Naive thymus-derived CD4-positive, alpha-beta T cell (primary cell): ENCODE measurements at regions not wholly inside any gene's neighbourhood (a gene's known extent, or its start where the extent isn't known, plus 50 kb on each side); places are given as distances from the start of the nearest gene placed in this dataset.
"Not testable (repeated sequence)": the region's sequence is repeated elsewhere in the genome, so short reads cannot be mapped to it uniquely, and the experiment has no call there.

Experiments used
- ATAC-seq: fragments of 150-1000 bp; cut with Tn5 transposase; 2 replicates; pipeline ENCODE4 v1.10.0; 2021; ENCODE audit warnings: mild to moderate bottlenecking, moderate library complexity
- CTCF ChIA-PET: fragments of 350-600 bp; sonication (Branson Sonifier 250); formaldehyde crosslinking; loops from one replicate; lab custom pipeline; 2021; ENCODE audit warnings: antibody characterized with exemption; lab: Charles Lee
- POLR2A ChIA-PET: fragments of 350-600 bp; sonication (Branson Sonifier 250); formaldehyde crosslinking; loops from one replicate; lab custom pipeline; 2021; ENCODE audit warnings: antibody characterized with exemption, inconsistent platforms; lab: Charles Lee
- DNase-seq, 9 donors: peaks; one replicate each; pipeline versions ENCODE4 v3.0.0 to v3.0.0-alpha.2; 2020 to 2022; ENCODE audit warnings: mixed read lengths in 1 of 9
- H3K27ac ChIP-seq: one replicate; pipeline ENCODE4 v1.7.0; 2013; ENCODE audit warnings: mild to moderate bottlenecking, low read depth, low read length, moderate library complexity
- H3K27me3 ChIP-seq, 2 donors: one replicate each; pipeline ENCODE4 v1.7.0; 2013; ENCODE audit warnings: low read length in 2 of 2, mild to moderate bottlenecking in 2 of 2, moderate library complexity in 2 of 2; ENCODE audit not compliant: control insufficient read depth in 2 of 2, insufficient read depth in 2 of 2
- H3K36me3 ChIP-seq, 3 experiments: 1 replicate in 2 of 3; 2 replicates in 1 of 3; pipeline ENCODE4 v1.7.0; 2013; ENCODE audit warnings: low read length in 3 of 3, mild to moderate bottlenecking in 3 of 3, moderate library complexity in 1 of 3; ENCODE audit not compliant: insufficient read depth in 3 of 3, control insufficient read depth in 2 of 3
- H3K4me1 ChIP-seq, 2 donors: one replicate each; pipeline ENCODE4 v1.7.0; 2013; ENCODE audit warnings: low read length in 2 of 2, mild to moderate bottlenecking in 2 of 2, moderate library complexity in 1 of 2; ENCODE audit not compliant: control insufficient read depth in 2 of 2, insufficient read depth in 2 of 2
- H3K4me3 ChIP-seq: 2 replicates; pipeline ENCODE4 v1.7.0; 2013; ENCODE audit warnings: mild to moderate bottlenecking, low read length
- H3K9me3 ChIP-seq, 3 experiments: 1 replicate in 2 of 3; 2 replicates in 1 of 3; pipeline ENCODE4 v1.7.0; 2013; ENCODE audit warnings: low read length in 3 of 3; ENCODE audit not compliant: control insufficient read depth in 2 of 3
- H3K27ac Mint-ChIP-seq, 9 donors: one replicate each; pipeline ENCODE4 v1.8.0; 2020 to 2022; ENCODE audit warnings: mixed read lengths in 9 of 9, mild to moderate bottlenecking in 8 of 9, moderate library complexity in 5 of 9, inconsistent platforms in 2 of 9
- H3K27me3 Mint-ChIP-seq, 5 donors: one replicate each; pipeline ENCODE4 v1.8.0; 2021 to 2022; ENCODE audit warnings: mixed read lengths in 5 of 5, mild to moderate bottlenecking in 1 of 5
- H3K36me3 Mint-ChIP-seq, 5 donors: one replicate each; pipeline ENCODE4 v1.8.0; 2020 to 2022; ENCODE audit warnings: mixed read lengths in 5 of 5, mild to moderate bottlenecking in 3 of 5, inconsistent platforms in 1 of 5
- H3K4me1 Mint-ChIP-seq, 7 donors: one replicate each; pipeline ENCODE4 v1.8.0; 2020 to 2022; ENCODE audit warnings: mixed read lengths in 7 of 7, mild to moderate bottlenecking in 3 of 7, inconsistent platforms in 1 of 7
- H3K4me3 Mint-ChIP-seq, 10 donors: one replicate each; pipeline ENCODE4 v1.8.0; 2020 to 2022; ENCODE audit warnings: mild to moderate bottlenecking in 10 of 10, mixed read lengths in 10 of 10, moderate library complexity in 6 of 10, inconsistent platforms in 2 of 10
- H3K9me3 Mint-ChIP-seq, 11 donors: one replicate each; pipeline ENCODE4 v1.8.0; 2020 to 2022; ENCODE audit warnings: mixed read lengths in 11 of 11, mild to moderate bottlenecking in 4 of 11, inconsistent platforms in 1 of 11, moderate library complexity in 1 of 11
- intact Hi-C, 2 donors: fragments of 100-400 bp; cut with micrococcal nuclease; formaldehyde crosslinking; loops; one replicate each; pipeline ENCODE4 v1.15.1; 2023

- DNase-seq (no peak), ATAC-seq (no peak)
- CTCF ChIA-PET, result no interaction called here
- intact Hi-C loops, result no loop called here
- Mint-ChIP-seq H3K9me3 (peaks cover 0 to 5% (median 0%) of the 10 kb centered on the region in 11 donors), H3K27ac (peak overlapping the region in 2 of 9 donors; percentile 4 to 26), H3K4me1 (peaks cover 22 to 72% (median 60%) of the 10 kb centered on the region in 7 donors), H3K4me3 (peak overlapping the region in 2 of 10 donors; percentile 0 to 10), H3K36me3 (peaks cover 13 to 50% (median 23%) of the 10 kb centered on the region in 5 donors), H3K27me3 (no peaks in the 10 kb centered on the region)
- Histone ChIP-seq H3K27me3 (no peaks in the 10 kb centered on the region), H3K36me3 (no peaks in the 10 kb centered on the region), H3K4me1 (peaks cover 0 to 20% of the 10 kb centered on the region in 2 donors), H3K9me3 (no peaks in the 10 kb centered on the region), H3K27ac (no peak overlapping the region), H3K4me3 (no peak overlapping the region)
- POLR2A ChIA-PET, result no interaction called here
These were observed 87.8 kb downstream of the UTRN start for GRCh38 chr6:144372611-144373594.

DNA sequence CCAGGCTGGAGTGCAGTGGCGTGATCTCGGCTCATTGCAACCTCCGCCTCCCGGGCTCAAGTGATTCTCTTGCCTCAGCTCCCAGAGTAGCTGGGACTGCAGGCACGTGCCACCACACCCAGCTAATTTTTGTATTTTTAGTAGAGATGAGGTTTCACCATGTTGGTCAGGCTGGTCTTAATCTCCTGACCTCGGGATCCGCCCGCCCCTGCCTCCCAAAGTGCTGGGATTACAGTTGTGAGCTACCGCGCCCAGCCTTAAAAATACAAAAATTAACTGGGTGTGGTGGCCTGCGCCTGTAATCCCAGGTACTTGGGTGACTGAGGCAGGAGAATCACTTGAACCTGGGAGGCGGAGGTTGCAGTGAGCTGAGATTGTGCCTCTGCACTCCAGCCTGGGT is 89.4 kb downstream of the UTRN start:
- Mint-ChIP-seq H3K4me1 (peaks cover 26 to 81% (median 70%) of the 10 kb centered on the region in 7 donors), H3K36me3 (peaks cover 13 to 38% (median 28%) of the 10 kb centered on the region in 5 donors)
- H3K4me3 ChIP-seq, CTCF ChIA-PET, H3K9me3 Mint-ChIP-seq, DNase-seq, ATAC-seq, H3K4me3 Mint-ChIP-seq, H3K27me3 ChIP-seq, H3K27me3 Mint-ChIP-seq, H3K27ac Mint-ChIP-seq, H3K9me3 ChIP-seq, intact Hi-C loops, H3K36me3 ChIP-seq, H3K27ac ChIP-seq: not testable (repeated sequence)
- POLR2A ChIA-PET, result interaction anchor here (0.6 kb wide), 1 partner anchor 38 kb away, joined by 5 read pairs; no protein-coding TSS in a partner anchor
- peaks cover under 1 to 29% of the 10 kb centered on the region in 2 donors for H3K4me1 ChIP-seq

GRCh38 chr6:144377586-144378210 is 92.6 kb downstream of the UTRN start:
- no peaks in the 10 kb centered on the region for H3K36me3 ChIP-seq
- ATAC-seq, result peak; percentile 26
- H3K27ac Mint-ChIP-seq, result peak overlapping the region in 5 of 9 donors; percentile 9 to 72 (median 31)
- H3K27me3 Mint-ChIP-seq, result no peaks in the 10 kb centered on the region
- H3K4me3 ChIP-seq, result no peak overlapping the region
- peaks cover 15 to 41% (median 35%) of the 10 kb centered on the region in 5 donors for H3K36me3 Mint-ChIP-seq
- peaks cover 0 to 29% (median 11%) of the 10 kb centered on the region in 11 donors for H3K9me3 Mint-ChIP-seq
- ChIA-PET POLR2A (no interaction called here), CTCF (no interaction called here)
- H3K27ac ChIP-seq, result no peak overlapping the region
- H3K27me3 ChIP-seq, result no peaks in the 10 kb centered on the region
- no peaks in the 10 kb centered on the region for H3K9me3 ChIP-seq
- intact Hi-C loops, result no loop called here
- peaks cover 20 to 78% (median 63%) of the 10 kb centered on the region in 7 donors for H3K4me1 Mint-ChIP-seq
- peaks cover 4 to 25% of the 10 kb centered on the region in 2 donors for H3K4me1 ChIP-seq
- peak overlapping the region in 3 of 10 donors; percentile 2 to 48 (median 26) for H3K4me3 Mint-ChIP-seq
- no peak for DNase-seq

- Mint-ChIP-seq H3K4me3 (peak overlapping the region in 1 of 10 donors; percentile 14), H3K36me3 (peaks cover 11 to 39% (median 33%) of the 10 kb centered on the region in 5 donors), H3K4me1 (peaks cover 20 to 76% (median 60%) of the 10 kb centered on the region in 7 donors), H3K27ac (peak overlapping the region in 6 of 9 donors; percentile 5 to 86 (median 22)), H3K27me3 (no peaks in the 10 kb centered on the region), H3K9me3 (peaks cover 0 to 29% (median 11%) of the 10 kb centered on the region in 11 donors)
- POLR2A ChIA-PET, result no interaction called here
- ATAC-seq, result no peak
- Histone ChIP-seq H3K4me1 (peaks cover 4 to 25% of the 10 kb centered on the region in 2 donors), H3K27ac (no peak overlapping the region), H3K4me3 (no peak overlapping the region), H3K9me3 (no peaks in the 10 kb centered on the region), H3K27me3 (no peaks in the 10 kb centered on the region), H3K36me3 (no peaks in the 10 kb centered on the region)
- intact Hi-C loops, result no loop called here
- CTCF ChIA-PET, result interaction anchor here (0.7 kb wide), 1 partner anchor 514 kb away, joined by 3 read pairs; no protein-coding TSS in a partner anchor
- no peak for DNase-seq
These were observed 93.3 kb downstream of the UTRN start for GRCh38 chr6:144378437-144378836.

DNA sequence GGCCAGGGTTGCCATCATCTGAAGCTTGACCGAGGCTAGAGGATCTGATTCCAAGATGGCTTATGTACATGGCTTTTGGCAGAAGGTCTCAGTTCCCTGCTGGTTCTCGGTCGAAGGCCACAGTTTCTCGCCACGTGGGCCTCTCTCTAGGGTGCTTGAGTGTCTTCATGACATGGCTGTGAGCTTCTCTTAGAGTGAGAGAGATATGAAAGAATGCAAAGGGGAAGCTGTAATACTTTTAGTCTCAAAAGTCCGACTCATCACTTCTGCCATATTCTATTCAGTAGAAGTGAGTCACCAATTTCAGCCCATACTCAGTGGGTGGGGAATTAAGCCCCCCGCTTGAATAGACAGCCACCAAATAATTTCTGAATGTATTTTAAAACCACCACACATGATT is 94.2 kb downstream of the UTRN start:
- Histone ChIP-seq H3K27me3 (no peaks in the 10 kb centered on the region), H3K4me1 (peaks cover 4 to 25% of the 10 kb centered on the region in 2 donors), H3K9me3 (no peaks in the 10 kb centered on the region), H3K36me3 (no peaks in the 10 kb centered on the region), H3K4me3 (no peak overlapping the region), H3K27ac (no peak overlapping the region)
- peaks cover 0 to 29% (median 11%) of the 10 kb centered on the region in 11 donors for H3K9me3 Mint-ChIP-seq
- ChIA-PET CTCF (interaction anchor here (0.6 kb wide), 1 partner anchor 50 kb away, joined by 3 read pairs; no protein-coding TSS in a partner anchor), POLR2A (no interaction called here)
- H3K36me3 Mint-ChIP-seq, result peaks cover 11 to 42% (median 32%) of the 10 kb centered on the region in 5 donors
- peaks cover 21 to 75% (median 61%) of the 10 kb centered on the region in 7 donors for H3K4me1 Mint-ChIP-seq
- intact Hi-C loops, result no loop called here
- peak overlapping the region in 2 of 10 donors; percentile 32 to 51 for H3K4me3 Mint-ChIP-seq
- peak overlapping the region in 1 of 9 donors; percentile 19 for H3K27ac Mint-ChIP-seq
- H3K27me3 Mint-ChIP-seq, result no peaks in the 10 kb centered on the region
- ATAC-seq (no peak), DNase-seq (no peak)

DNA sequence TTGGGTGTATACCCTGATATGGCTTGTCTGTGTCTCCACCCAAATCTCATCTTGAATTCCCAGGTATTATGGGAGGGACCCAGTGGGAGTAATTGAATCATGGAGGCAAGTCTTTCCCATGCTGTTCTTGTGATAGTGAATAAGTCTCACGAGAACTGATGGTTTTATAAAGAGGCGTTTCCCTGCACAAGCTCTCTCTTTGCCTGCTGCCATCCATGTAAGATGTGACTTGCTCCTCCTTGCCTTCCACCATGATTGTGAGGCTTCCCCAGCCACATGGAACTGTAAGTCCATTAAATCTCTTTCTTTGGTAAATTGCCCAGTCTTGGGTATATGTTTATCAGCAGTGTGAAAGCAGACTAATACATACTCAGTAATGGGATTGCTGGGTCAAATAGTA is 96.4 kb downstream of the UTRN start:
- ATAC-seq, H3K27ac ChIP-seq, H3K27me3 ChIP-seq, H3K27me3 Mint-ChIP-seq, H3K9me3 ChIP-seq, CTCF ChIA-PET, DNase-seq, intact Hi-C loops, H3K36me3 ChIP-seq, H3K4me3 ChIP-seq: not testable (repeated sequence)
- H3K4me1 ChIP-seq, result peaks cover 4 to 25% of the 10 kb centered on the region in 2 donors
- Mint-ChIP-seq H3K36me3 (peaks cover 16 to 43% (median 39%) of the 10 kb centered on the region in 5 donors), H3K4me1 (peaks cover 21 to 76% (median 62%) of the 10 kb centered on the region in 7 donors), H3K9me3 (peaks cover 0 to 29% (median 11%) of the 10 kb centered on the region in 11 donors), H3K4me3 (peak overlapping the region in 2 of 10 donors; percentile 10 to 11), H3K27ac (peak overlapping the region in 1 of 9 donors; percentile 51)
- POLR2A ChIA-PET, result interaction anchor here (0.6 kb wide), 1 partner anchor 203 kb away, joined by 3 read pairs; no protein-coding TSS in a partner anchor
